ENCODE measurements at regions not wholly inside any gene's neighbourhood (a gene's known extent, or its start where the extent isn't known, plus 50 kb on each side); places are given as distances from the start of the nearest gene placed in this dataset.

DNA sequence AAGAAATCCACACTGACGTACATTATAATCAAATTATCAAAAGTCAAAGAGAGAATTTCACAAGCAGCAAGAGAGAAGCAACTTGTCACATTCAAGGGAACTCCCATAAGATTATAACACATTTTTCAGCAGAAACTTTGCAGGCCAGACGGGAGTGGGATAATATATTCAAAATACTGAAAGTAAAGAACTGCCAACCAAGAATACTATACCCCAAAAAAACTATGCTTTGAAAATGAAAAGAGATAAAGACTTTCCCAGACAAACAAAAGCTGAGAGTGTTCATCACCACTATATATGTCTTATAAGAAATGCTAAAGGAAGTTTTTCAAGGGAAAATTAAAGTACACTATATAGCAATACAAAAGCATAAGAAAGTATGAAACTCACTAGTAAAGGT is 91.5 kb upstream of the PPP2R3A start:
- TF ChIP-seq CTCF (IDR thresholded peaks at IDR 0.05) (no peak), POLR2AphosphoS5 (IDR thresholded peaks at IDR 0.05) (no peak), EP300 (IDR thresholded peaks at IDR 0.05; ENCODE audit: low read depth) (no peak)
